H1 (cell line): ENCODE measurements at regions not wholly inside any gene's neighbourhood (a gene's known extent, or its start where the extent isn't known, plus 50 kb on each side); places are given as distances from the start of the nearest gene placed in this dataset.

Experiments
- CTCF ChIA-PET: fragments of 300-600 bp; sonication (Branson Sonifier 250); formaldehyde crosslinking; loops from one replicate; lab custom pipeline; 2021; ENCODE audit not compliant: partially characterized antibody; lab: Charles Lee
- POLR2A ChIA-PET: fragments of 300-600 bp; sonication (Branson Sonifier 250); formaldehyde crosslinking; loops from one replicate; lab custom pipeline; 2021; ENCODE audit warnings: inconsistent platforms; ENCODE audit not compliant: partially characterized antibody; lab: Charles Lee
- DNase-seq, 2 experiments: peaks; one replicate each; pipeline versions ENCODE4 v3.0.0 to v3.0.0-alpha.2; 2010 to 2022; ENCODE audit warnings: low spot score in 2 of 2, low read depth in 1 of 2, mixed read lengths in 1 of 2
- FAIRE-seq: peaks from 2 replicates; lab custom pipeline; 2011; peaks lifted over from hg19 to GRCh38; lab: Jason Lieb, UNC
- H2AFZ ChIP-seq: 2 replicates; pipeline ENCODE4 v1.8.1; 2012; ENCODE audit warnings: low read length, inconsistent platforms
- H2AK5ac ChIP-seq: 2 replicates; pipeline ENCODE4 v1.6.1; 2013; ENCODE audit warnings: low read depth, low read length
- H2BK120ac ChIP-seq: replicated peaks from 2 replicates; pipeline ENCODE3; 2013; ENCODE audit warnings: low read depth, low read length, inconsistent platforms
- H2BK12ac ChIP-seq: 2 replicates; pipeline ENCODE4 v1.6.1; 2013; ENCODE audit warnings: low read depth, low read length
- H2BK15ac ChIP-seq: 2 replicates; pipeline ENCODE4 v1.6.1; 2013; ENCODE audit warnings: low read length
- H2BK20ac ChIP-seq: 2 replicates; pipeline ENCODE4 v1.6.1; 2013; ENCODE audit warnings: low read length
- H2BK5ac ChIP-seq: 2 replicates; pipeline ENCODE4 v1.6.1; 2013; ENCODE audit warnings: low read depth, low read length
- H3K14ac ChIP-seq: 2 replicates; pipeline ENCODE4 v1.6.1; 2013; ENCODE audit warnings: inconsistent platforms; ENCODE audit not compliant: insufficient read length
- H3K18ac ChIP-seq: 2 replicates; pipeline ENCODE4 v1.6.1; 2013; ENCODE audit warnings: low read length; ENCODE audit errors: extremely low read depth
- H3K23ac ChIP-seq: 2 replicates; pipeline ENCODE4 v1.6.1; 2013; ENCODE audit warnings: inconsistent platforms; ENCODE audit not compliant: insufficient read length
- H3K23me2 ChIP-seq: 2 replicates; pipeline ENCODE4 v1.6.1; 2013; ENCODE audit warnings: low read depth, low read length
- H3K27ac ChIP-seq: 2 replicates; pipeline ENCODE4 v1.6.1; 2011; ENCODE audit warnings: low read depth, low read length, inconsistent platforms
- H3K27me3 ChIP-seq, 4 experiments: replicated peaks in 1 of 4; 1 replicate in 1 of 4; 2 replicates in 3 of 4; pipeline versions ENCODE4 v1.6.1 to v1.8.1; 2011 to 2013; ENCODE audit warnings: low read length in 3 of 4, mild to moderate bottlenecking in 3 of 4, inconsistent platforms in 2 of 4, mixed read lengths in 2 of 4, moderate library complexity in 1 of 4; ENCODE audit not compliant: control insufficient read depth in 3 of 4, insufficient read depth in 3 of 4; ENCODE audit errors: extremely low read depth in 1 of 4
- H3K36me3 ChIP-seq, 4 experiments: 2 replicates each; pipeline versions ENCODE4 v1.6.1 to v1.8.1; 2011 to 2013; ENCODE audit warnings: mild to moderate bottlenecking in 4 of 4, low read length in 3 of 4, moderate library complexity in 2 of 4, control low read depth in 1 of 4, inconsistent platforms in 1 of 4; ENCODE audit not compliant: insufficient read depth in 4 of 4, control insufficient read depth in 2 of 4
- H3K4ac ChIP-seq: replicated peaks from 2 replicates; pipeline ENCODE3; 2013; ENCODE audit warnings: low read length, low read depth, mixed read lengths, inconsistent platforms; ENCODE audit not compliant: insufficient read length
- H3K4me1 ChIP-seq, 4 experiments: replicated peaks in 1 of 4; 1 replicate in 1 of 4; 2 replicates in 3 of 4; pipeline versions ENCODE4 v1.6.1 to v1.8.1; 2011 to 2013; ENCODE audit warnings: low read length in 3 of 4, inconsistent platforms in 2 of 4, mixed read lengths in 1 of 4; ENCODE audit not compliant: insufficient read depth in 4 of 4, control insufficient read depth in 3 of 4
- H3K4me2 ChIP-seq, 2 experiments: 2 replicates each; pipeline versions ENCODE4 v1.6.1 to v1.8.1; 2011 to 2013; ENCODE audit warnings: low read depth in 2 of 2, low read length in 2 of 2, control low read depth in 1 of 2, inconsistent platforms in 1 of 2, mild to moderate bottlenecking in 1 of 2; ENCODE audit not compliant: insufficient read depth in 1 of 2
- H3K4me3 ChIP-seq, 4 experiments: fragments of 200-600, 300-600 bp in 1 of 4; sonication (generic), shearing (Covaris generic), sonication (Bioruptor Twin) in 1 of 4; 2 replicates each; pipeline versions ENCODE4 v1.5.1 to v1.8.1; 2011 to 2016; ENCODE audit warnings: low read length in 4 of 4, low read depth in 3 of 4, control low read depth in 2 of 4, inconsistent platforms in 2 of 4, mild to moderate bottlenecking in 2 of 4, mixed read lengths in 1 of 4, moderate library complexity in 1 of 4; ENCODE audit not compliant: insufficient read depth in 2 of 4; ENCODE audit errors: extremely low read depth in 1 of 4
- H3K56ac ChIP-seq: replicated peaks from 2 replicates; pipeline ENCODE3; 2013; ENCODE audit warnings: low read depth, mild to moderate bottlenecking, mixed read lengths, low read length, inconsistent platforms; ENCODE audit not compliant: insufficient read length
- H3K79me1 ChIP-seq: 2 replicates; pipeline ENCODE4 v1.6.1; 2013; ENCODE audit warnings: low read depth, low read length, control low read depth
- H3K79me2 ChIP-seq, 2 experiments: 2 replicates each; pipeline versions ENCODE4 v1.6.1 to v1.8.1; 2012 to 2013; ENCODE audit warnings: low read length in 2 of 2, mild to moderate bottlenecking in 2 of 2, inconsistent platforms in 1 of 2; ENCODE audit not compliant: insufficient read depth in 2 of 2, control insufficient read depth in 1 of 2
- H3K9ac ChIP-seq, 4 experiments: replicated peaks in 1 of 4; 1 replicate in 1 of 4; 2 replicates in 3 of 4; pipeline versions ENCODE4 v1.6.1 to v1.8.1; 2011 to 2013; ENCODE audit warnings: low read depth in 3 of 4, low read length in 3 of 4, control low read depth in 2 of 4, mild to moderate bottlenecking in 2 of 4, moderate library complexity in 2 of 4, inconsistent platforms in 1 of 4; ENCODE audit errors: extremely low read depth in 1 of 4
- H3K9me3 ChIP-seq, 2 experiments: 2 replicates each; pipeline versions ENCODE4 v1.6.1 to v1.8.1; 2012 to 2013; ENCODE audit warnings: mild to moderate bottlenecking in 2 of 2, moderate library complexity in 2 of 2, control low read depth in 1 of 2, inconsistent platforms in 1 of 2, low read depth in 1 of 2, low read length in 1 of 2, mixed read lengths in 1 of 2; ENCODE audit not compliant: insufficient read depth in 2 of 2
- H4K20me1 ChIP-seq, 2 experiments: replicated peaks in 1 of 2; 2 replicates each; pipeline versions ENCODE3 to v1.8.1; 2011 to 2013; ENCODE audit warnings: inconsistent platforms in 2 of 2, low read length in 2 of 2, mild to moderate bottlenecking in 1 of 2; ENCODE audit not compliant: insufficient read depth in 2 of 2, control insufficient read depth in 1 of 2
- H4K5ac ChIP-seq: 2 replicates; pipeline ENCODE4 v1.6.1; 2013; ENCODE audit warnings: low read length, low read depth, mixed read lengths, inconsistent platforms; ENCODE audit not compliant: insufficient read length
- H4K8ac ChIP-seq: 2 replicates; pipeline ENCODE4 v1.8.0; 2013; ENCODE audit warnings: mild to moderate bottlenecking, moderate library complexity, low read length, inconsistent platforms; ENCODE audit not compliant: insufficient read depth; ENCODE audit errors: extremely low read depth
- H4K91ac ChIP-seq: replicated peaks from 2 replicates; pipeline ENCODE3; 2013; ENCODE audit warnings: low read length, mixed read lengths, inconsistent platforms; ENCODE audit not compliant: insufficient read length
- HDAC2 ChIP-seq, 2 experiments: fragments of 300-600 bp in 1 of 2; sonication (generic) in 1 of 2; IDR thresholded peaks; 2 replicates each; pipeline ENCODE4 v1.6.1; 2011 to 2012; ENCODE audit warnings: low read depth in 2 of 2, low read length in 2 of 2, mild to moderate bottlenecking in 2 of 2, moderate library complexity in 2 of 2, borderline replicate concordance in 1 of 2, inconsistent platforms in 1 of 2
- RAD21 ChIP-seq, 2 experiments: IDR thresholded peaks in 1 of 2; conservative IDR thresholded peaks in 1 of 2; 2 replicates each; pipeline ENCODE4 v1.6.1; 2011; ENCODE audit warnings: low read depth in 2 of 2, low read length in 2 of 2, improper control_type of control experiment in 1 of 2, inconsistent platforms in 1 of 2, mild to moderate bottlenecking in 1 of 2, moderate library complexity in 1 of 2
- WGBS, 2 experiments: shearing (Covaris generic) in 1 of 2; methylation state at CpG; one replicate each; pipeline versions ENCODE4 v1.1.6 to v1.1.7; 2013 to 2015; ENCODE audit warnings: low lambda C conversion rate in 2 of 2, mixed read lengths in 2 of 2, inconsistent platforms in 1 of 2, low coverage in 1 of 2, missing lambda C conversion rate in 1 of 2; ENCODE audit not compliant: insufficient replicate concordance in 2 of 2, insufficient coverage in 1 of 2, insufficient read length in 1 of 2; ENCODE audit errors: extremely low coverage in 1 of 2, missing lambda C conversion rate in 1 of 2; 5-methylcytosine and 5-hydroxymethylcytosine counted together

DNA sequence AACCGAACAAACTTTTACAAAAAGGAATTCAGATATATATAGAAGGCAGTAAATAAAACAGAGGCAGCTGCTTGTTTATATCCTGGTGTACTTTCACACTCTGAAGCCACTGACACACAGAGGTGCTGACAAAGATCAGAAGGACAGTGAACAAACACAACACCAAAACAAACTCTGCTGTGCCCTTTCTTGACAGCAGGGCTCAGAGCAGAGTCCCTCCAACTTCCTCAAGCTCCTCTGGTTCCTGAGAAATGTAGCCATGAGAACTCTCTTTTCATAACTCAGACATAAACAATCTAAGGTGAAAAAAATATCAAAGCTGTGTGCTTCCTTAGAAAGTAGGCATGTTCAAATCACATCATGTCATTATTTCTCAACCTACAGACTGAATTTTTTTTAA is 1052.8 kb upstream of the SPRY2 start:
- H2BK120ac ChIP-seq = no peak overlapping the region
- FAIRE-seq (no peak), DNase-seq (no peak)
- H3K27ac ChIP-seq = no peak overlapping the region
- no peaks in the 10 kb centered on the region for H3K36me3 ChIP-seq
- H3K4me2 ChIP-seq = no peak overlapping the region
- H3K9ac ChIP-seq = no peak overlapping the region
- no peaks in the 10 kb centered on the region for H3K27me3 ChIP-seq
- CTCF ChIA-PET = no interaction called here
- no peak overlapping the region for H3K4ac ChIP-seq
- no peak overlapping the region for H3K4me3 ChIP-seq
- no peak overlapping the region for H3K56ac ChIP-seq
- no peak overlapping the region for H4K8ac ChIP-seq
- H4K5ac ChIP-seq = no peak overlapping the region
- H2BK5ac ChIP-seq = no peak overlapping the region
- H3K79me2 ChIP-seq = no peaks in the 10 kb centered on the region
- H4K91ac ChIP-seq = no peak overlapping the region
- H3K9me3 ChIP-seq = no peaks in the 10 kb centered on the region; a peak in 1 of 4 replicates
- H3K79me1 ChIP-seq = no peaks in the 10 kb centered on the region
- H3K23me2 ChIP-seq = no peaks in the 10 kb centered on the region
- no peak overlapping the region for H3K14ac ChIP-seq
- 89% methylated on average over 1 of the region's 1 CpG; no CpG with 5 or more reads in 1 of the 2 experiments for WGBS, 2 experiments
- no peak overlapping the region for H2AK5ac ChIP-seq
- H2BK12ac ChIP-seq = no peak overlapping the region
- H2AFZ ChIP-seq = no peak overlapping the region
- POLR2A ChIA-PET = no interaction called here
- no peak overlapping the region for H2BK15ac ChIP-seq
- H2BK20ac ChIP-seq = no peak overlapping the region
- 0 out of 4 replicates have a peak, but pooled peaks of 1 of the 2 experiments have one; percentile 4 for TF ChIP-seq RAD21 (IDR thresholded peaks at IDR 0.05 in 1 of 2, conservative IDR thresholded peaks at IDR 0.05 in 1 of 2; ENCODE audit: low read depth in 2 of 2, low read length in 2 of 2)
- TF ChIP-seq HDAC2 (IDR thresholded peaks at IDR 0.05; ENCODE audit: borderline replicate concordance in 1 of 2, low read depth in 2 of 2, low read length in 2 of 2) = no peak
- no peak overlapping the region for H3K23ac ChIP-seq
- no peak overlapping the region for H3K18ac ChIP-seq
- peaks cover 0 to 7% (median 0%) of the 10 kb centered on the region in 4 experiments; a peak in 2 of 7 replicates for H3K4me1 ChIP-seq
- no peaks in the 10 kb centered on the region for H4K20me1 ChIP-seq
